ENCODE measurements at regions not wholly inside any gene's neighbourhood (a gene's known extent, or its start where the extent isn't known, plus 50 kb on each side); places are given as distances from the start of the nearest gene placed in this dataset.

DNA sequence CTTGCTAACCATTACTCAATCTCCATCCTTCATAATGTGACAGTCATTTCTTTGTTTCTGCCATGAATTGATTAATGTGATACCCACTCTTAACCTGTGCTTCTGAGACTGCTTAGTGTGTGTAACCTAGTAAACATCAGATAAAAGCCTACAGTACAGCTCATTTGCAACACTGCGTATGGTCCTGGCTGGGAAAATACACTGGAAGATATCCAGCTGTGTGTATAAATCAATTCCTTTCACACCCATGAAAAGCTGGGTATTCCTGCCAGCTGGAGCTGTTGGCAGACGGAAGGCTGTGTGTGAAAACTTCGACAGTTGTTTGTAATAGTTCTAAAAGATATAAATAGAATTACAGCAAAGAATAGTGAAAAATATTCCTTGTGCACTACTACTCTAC is 509.2 kb downstream of the FRK start:
- ChIA-PET POLR2A (no interaction called here), CTCF (no interaction called here)
- TF ChIP-seq CTCF (IDR thresholded peaks at IDR 0.05; ENCODE audit: insufficient read depth, low read depth, low read length) = no peak
- Histone ChIP-seq H3K36me3 (ENCODE audit: control insufficient read depth, insufficient read depth, low read length) (no peaks in the 10 kb centered on the region), H3K4me3 (ENCODE audit: low read depth, low read length) (no peak overlapping the region), H3K27me3 (ENCODE audit: control insufficient read depth, insufficient read depth, low read length) (no peaks in the 10 kb centered on the region)
- DNase-seq (ENCODE audit: low read depth) = no peak

DNA sequence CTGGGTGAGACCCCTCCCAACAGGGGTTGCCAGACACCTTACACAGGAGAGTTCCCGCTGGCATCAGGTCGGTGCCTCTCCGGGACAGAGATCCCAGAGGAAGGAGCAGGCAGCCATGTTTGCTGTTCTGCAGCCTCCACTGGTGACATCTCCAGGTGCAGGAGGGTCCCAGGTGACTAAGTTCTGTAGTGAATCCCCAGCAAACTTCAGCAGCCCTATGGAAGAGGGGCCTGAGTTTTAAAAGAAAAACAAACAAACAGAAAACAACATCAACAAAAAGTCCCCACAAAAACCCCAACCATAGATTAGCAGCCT is 515.1 kb downstream of the FRK start:
- Histone ChIP-seq H3K27me3 (ENCODE audit: control insufficient read depth, insufficient read depth, low read length) (no peaks in the 10 kb centered on the region; the same call in 1 of the 2 replicates), H3K4me3 (ENCODE audit: low read depth, low read length) (no peak overlapping the region), H3K36me3 (ENCODE audit: control insufficient read depth, insufficient read depth, low read length) (no peaks in the 10 kb centered on the region)
- TF ChIP-seq CTCF (IDR thresholded peaks at IDR 0.05; ENCODE audit: insufficient read depth, low read depth, low read length) = no peak
- DNase-seq (ENCODE audit: low read depth) = no peak
- ChIA-PET POLR2A (no interaction called here), CTCF (interaction anchor here (1.2 kb wide), 1 partner anchor 9 kb away, joined by 4 read pairs; no protein-coding TSS in a partner anchor)

DNA sequence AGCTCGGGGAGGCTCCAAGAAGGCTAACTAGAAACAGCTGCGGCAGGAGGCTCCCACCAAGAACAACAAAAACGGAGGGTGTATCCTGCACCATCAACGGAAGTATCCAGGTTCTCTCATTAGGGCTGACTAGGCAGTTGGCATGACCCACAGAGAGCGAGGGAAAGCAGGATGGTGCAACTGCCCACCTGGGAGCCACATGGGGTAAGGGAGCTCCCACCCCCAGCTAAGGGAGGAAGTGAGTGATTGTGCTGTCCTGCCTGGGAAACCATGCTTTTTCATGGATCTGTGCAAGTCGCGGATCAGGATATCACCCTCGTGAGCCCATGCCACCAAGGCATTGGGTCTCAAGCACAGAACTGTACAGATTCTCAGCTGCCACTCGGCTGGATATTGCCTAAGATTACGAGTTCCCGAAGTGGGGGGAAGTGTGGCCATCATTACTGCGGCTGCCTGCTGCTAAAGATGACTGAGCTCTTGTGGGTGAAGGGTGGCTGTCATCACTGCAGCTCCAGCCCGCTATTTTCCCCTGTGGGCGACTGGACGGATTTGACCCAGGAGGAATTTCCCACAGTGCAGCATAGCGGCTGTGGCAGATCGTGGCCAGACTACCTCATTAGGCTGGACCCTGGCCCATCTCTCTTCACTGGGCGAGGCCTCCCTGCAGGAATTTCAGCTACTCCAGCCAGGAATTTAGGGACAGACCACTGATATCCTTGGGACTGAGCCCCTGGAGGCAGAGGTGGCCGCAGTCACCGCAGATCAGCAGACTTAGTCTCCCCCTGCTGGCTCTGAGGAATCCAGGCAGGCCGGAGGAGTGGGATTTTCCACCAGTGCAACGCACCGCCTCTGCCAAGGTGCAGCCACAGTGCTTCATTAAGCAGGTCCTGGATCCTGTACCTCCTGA is 515.7 kb downstream of the FRK start:
- H3K36me3 ChIP-seq (ENCODE audit: control insufficient read depth, insufficient read depth, low read length) = no peaks in the 10 kb centered on the region
- no peak for TF ChIP-seq CTCF (IDR thresholded peaks at IDR 0.05; ENCODE audit: insufficient read depth, low read depth, low read length)
- DNase-seq (ENCODE audit: low read depth) = no peak
- H3K27me3 ChIP-seq (ENCODE audit: control insufficient read depth, insufficient read depth, low read length) = no peaks in the 10 kb centered on the region; the same call in 1 of the 2 replicates
- H3K4me3 ChIP-seq (ENCODE audit: low read depth, low read length) = no peak overlapping the region
- CTCF ChIA-PET = interaction anchor here (1.2 kb wide), 1 partner anchor 9 kb away, joined by 4 read pairs; no protein-coding TSS in a partner anchor
- POLR2A ChIA-PET = no interaction called here

GRCh38 chr6:115540077-115540869 is 520.4 kb downstream of the FRK start:
- ChIA-PET CTCF (interaction anchor here (1.1 kb wide), 1 partner anchor 17 kb away, joined by 3 read pairs; no protein-coding TSS in a partner anchor), POLR2A (no interaction called here)
- Histone ChIP-seq H3K27me3 (ENCODE audit: control insufficient read depth, insufficient read depth, low read length) (no peaks in the 10 kb centered on the region; the same call in 1 of the 2 replicates), H3K36me3 (ENCODE audit: control insufficient read depth, insufficient read depth, low read length) (no peaks in the 10 kb centered on the region), H3K4me3 (ENCODE audit: low read depth, low read length) (no peak overlapping the region)
- no peak for DNase-seq (ENCODE audit: low read depth)
- no peak for TF ChIP-seq CTCF (IDR thresholded peaks at IDR 0.05; ENCODE audit: insufficient read depth, low read depth, low read length)

GRCh38 chr6:115539531-115539930 is 521.2 kb downstream of the FRK start:
- H3K36me3 ChIP-seq (ENCODE audit: control insufficient read depth, insufficient read depth, low read length) = no peaks in the 10 kb centered on the region
- ChIA-PET CTCF (interaction anchor here (1.1 kb wide), 1 partner anchor 17 kb away, joined by 3 read pairs; no protein-coding TSS in a partner anchor), POLR2A (no interaction called here)
- H3K4me3 ChIP-seq (ENCODE audit: low read depth, low read length) = no peak overlapping the region
- no peaks in the 10 kb centered on the region; the same call in 1 of the 2 replicates for H3K27me3 ChIP-seq (ENCODE audit: control insufficient read depth, insufficient read depth, low read length)
- no peak for DNase-seq (ENCODE audit: low read depth)
- TF ChIP-seq CTCF (IDR thresholded peaks at IDR 0.05; ENCODE audit: insufficient read depth, low read depth, low read length) = no peak
